ENCODE measurements at regions not wholly inside any gene's neighbourhood (a gene's known extent, or its start where the extent isn't known, plus 50 kb on each side); places are given as distances from the start of the nearest gene placed in this dataset.

DNA sequence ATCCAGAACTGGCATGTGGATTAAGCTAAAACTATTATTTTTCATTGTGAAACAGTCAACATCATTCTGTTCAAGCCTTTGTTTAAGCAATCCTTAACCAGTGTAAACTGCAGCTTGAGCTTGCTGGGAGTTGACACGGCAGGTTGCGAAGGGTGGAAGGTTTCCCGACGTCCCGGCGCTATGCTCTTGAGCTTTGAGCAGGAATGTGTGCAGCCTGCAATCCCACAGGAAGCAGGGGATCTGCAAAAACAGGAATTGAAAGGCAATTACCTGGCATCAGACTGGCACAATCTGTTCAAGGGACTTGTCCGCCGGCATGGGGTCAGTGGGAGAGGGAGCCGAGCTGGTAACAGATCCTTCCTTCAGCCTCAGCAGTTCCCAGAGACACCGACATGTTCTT lies 586.7 kb upstream of the SGCG start:
- no peak for TF ChIP-seq MXI1 (IDR thresholded peaks at IDR 0.05; ENCODE audit: low read depth, low read length)
- TF ChIP-seq, protein P1, sequence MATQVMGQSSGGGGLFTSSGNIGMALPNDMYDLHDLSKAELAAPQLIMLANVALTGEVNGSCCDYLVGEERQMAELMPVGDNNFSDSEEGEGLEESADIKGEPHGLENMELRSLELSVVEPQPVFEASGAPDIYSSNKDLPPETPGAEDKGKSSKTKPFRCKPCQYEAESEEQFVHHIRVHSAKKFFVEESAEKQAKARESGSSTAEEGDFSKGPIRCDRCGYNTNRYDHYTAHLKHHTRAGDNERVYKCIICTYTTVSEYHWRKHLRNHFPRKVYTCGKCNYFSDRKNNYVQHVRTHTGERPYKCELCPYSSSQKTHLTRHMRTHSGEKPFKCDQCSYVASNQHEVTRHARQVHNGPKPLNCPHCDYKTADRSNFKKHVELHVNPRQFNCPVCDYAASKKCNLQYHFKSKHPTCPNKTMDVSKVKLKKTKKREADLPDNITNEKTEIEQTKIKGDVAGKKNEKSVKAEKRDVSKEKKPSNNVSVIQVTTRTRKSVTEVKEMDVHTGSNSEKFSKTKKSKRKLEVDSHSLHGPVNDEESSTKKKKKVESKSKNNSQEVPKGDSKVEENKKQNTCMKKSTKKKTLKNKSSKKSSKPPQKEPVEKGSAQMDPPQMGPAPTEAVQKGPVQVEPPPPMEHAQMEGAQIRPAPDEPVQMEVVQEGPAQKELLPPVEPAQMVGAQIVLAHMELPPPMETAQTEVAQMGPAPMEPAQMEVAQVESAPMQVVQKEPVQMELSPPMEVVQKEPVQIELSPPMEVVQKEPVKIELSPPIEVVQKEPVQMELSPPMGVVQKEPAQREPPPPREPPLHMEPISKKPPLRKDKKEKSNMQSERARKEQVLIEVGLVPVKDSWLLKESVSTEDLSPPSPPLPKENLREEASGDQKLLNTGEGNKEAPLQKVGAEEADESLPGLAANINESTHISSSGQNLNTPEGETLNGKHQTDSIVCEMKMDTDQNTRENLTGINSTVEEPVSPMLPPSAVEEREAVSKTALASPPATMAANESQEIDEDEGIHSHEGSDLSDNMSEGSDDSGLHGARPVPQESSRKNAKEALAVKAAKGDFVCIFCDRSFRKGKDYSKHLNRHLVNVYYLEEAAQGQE (IDR thresholded peaks at IDR 0.05; ENCODE audit: low read depth, low read length) = no peak
- TF ChIP-seq, protein P2, sequence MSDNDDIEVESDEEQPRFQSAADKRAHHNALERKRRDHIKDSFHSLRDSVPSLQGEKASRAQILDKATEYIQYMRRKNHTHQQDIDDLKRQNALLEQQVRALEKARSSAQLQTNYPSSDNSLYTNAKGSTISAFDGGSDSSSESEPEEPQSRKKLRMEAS (IDR thresholded peaks at IDR 0.05; ENCODE audit: low read depth) = no peak
- TF ChIP-seq, protein P3, sequence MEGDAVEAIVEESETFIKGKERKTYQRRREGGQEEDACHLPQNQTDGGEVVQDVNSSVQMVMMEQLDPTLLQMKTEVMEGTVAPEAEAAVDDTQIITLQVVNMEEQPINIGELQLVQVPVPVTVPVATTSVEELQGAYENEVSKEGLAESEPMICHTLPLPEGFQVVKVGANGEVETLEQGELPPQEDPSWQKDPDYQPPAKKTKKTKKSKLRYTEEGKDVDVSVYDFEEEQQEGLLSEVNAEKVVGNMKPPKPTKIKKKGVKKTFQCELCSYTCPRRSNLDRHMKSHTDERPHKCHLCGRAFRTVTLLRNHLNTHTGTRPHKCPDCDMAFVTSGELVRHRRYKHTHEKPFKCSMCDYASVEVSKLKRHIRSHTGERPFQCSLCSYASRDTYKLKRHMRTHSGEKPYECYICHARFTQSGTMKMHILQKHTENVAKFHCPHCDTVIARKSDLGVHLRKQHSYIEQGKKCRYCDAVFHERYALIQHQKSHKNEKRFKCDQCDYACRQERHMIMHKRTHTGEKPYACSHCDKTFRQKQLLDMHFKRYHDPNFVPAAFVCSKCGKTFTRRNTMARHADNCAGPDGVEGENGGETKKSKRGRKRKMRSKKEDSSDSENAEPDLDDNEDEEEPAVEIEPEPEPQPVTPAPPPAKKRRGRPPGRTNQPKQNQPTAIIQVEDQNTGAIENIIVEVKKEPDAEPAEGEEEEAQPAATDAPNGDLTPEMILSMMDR (IDR thresholded peaks at IDR 0.05) = no peak
- TF ChIP-seq JUND (IDR thresholded peaks at IDR 0.05) = no peak
- no peak for TF ChIP-seq FOXM1 (IDR thresholded peaks at IDR 0.05; ENCODE audit: low read depth)
- TF ChIP-seq NFIC (IDR thresholded peaks at IDR 0.05; ENCODE audit: borderline replicate concordance) = no peak
- no peak for TF ChIP-seq EZH2phosphoT487 (IDR thresholded peaks at IDR 0.05; ENCODE audit: borderline replicate concordance, low read depth)
- TF ChIP-seq, protein P4, sequence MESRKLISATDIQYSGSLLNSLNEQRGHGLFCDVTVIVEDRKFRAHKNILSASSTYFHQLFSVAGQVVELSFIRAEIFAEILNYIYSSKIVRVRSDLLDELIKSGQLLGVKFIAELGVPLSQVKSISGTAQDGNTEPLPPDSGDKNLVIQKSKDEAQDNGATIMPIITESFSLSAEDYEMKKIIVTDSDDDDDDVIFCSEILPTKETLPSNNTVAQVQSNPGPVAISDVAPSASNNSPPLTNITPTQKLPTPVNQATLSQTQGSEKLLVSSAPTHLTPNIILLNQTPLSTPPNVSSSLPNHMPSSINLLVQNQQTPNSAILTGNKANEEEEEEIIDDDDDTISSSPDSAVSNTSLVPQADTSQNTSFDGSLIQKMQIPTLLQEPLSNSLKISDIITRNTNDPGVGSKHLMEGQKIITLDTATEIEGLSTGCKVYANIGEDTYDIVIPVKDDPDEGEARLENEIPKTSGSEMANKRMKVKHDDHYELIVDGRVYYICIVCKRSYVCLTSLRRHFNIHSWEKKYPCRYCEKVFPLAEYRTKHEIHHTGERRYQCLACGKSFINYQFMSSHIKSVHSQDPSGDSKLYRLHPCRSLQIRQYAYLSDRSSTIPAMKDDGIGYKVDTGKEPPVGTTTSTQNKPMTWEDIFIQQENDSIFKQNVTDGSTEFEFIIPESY (IDR thresholded peaks at IDR 0.05; ENCODE audit: borderline replicate concordance, low read depth) = no peak
- TF ChIP-seq GABPA (IDR thresholded peaks at IDR 0.05; ENCODE audit: low read depth) = no peak
- TF ChIP-seq RAD21 (IDR thresholded peaks at IDR 0.05; ENCODE audit: low read length) = no peak
- no peak for TF ChIP-seq RXRA (IDR thresholded peaks at IDR 0.05; ENCODE audit: borderline replicate concordance, low read depth)

All from SK-N-SH (cell line).